ENCODE measurements at regions not wholly inside any gene's neighbourhood (a gene's known extent, or its start where the extent isn't known, plus 50 kb on each side); places are given as distances from the start of the nearest gene placed in this dataset.

DNA sequence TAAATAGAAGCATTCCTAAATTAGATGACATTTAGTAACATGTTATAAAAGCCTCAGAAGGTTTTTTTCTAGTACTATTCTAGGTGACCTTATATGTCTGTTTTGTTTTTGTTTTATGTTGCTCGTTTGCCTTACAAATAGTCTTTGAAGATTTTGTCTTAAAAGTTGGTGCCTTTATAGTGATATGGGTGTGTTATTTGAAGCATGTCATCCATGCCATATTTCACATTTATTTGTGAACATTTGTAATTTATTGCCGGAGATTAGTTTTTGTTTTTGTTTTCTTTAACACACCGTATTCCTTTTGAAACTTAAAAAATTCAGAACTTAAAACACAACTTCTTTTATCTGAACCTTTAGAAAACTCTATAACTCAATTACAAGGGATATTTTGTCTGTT lies 422.8 kb upstream of the PCDH9 start:
- no peak for DNase-seq (ENCODE audit: low spot score)

DNA sequence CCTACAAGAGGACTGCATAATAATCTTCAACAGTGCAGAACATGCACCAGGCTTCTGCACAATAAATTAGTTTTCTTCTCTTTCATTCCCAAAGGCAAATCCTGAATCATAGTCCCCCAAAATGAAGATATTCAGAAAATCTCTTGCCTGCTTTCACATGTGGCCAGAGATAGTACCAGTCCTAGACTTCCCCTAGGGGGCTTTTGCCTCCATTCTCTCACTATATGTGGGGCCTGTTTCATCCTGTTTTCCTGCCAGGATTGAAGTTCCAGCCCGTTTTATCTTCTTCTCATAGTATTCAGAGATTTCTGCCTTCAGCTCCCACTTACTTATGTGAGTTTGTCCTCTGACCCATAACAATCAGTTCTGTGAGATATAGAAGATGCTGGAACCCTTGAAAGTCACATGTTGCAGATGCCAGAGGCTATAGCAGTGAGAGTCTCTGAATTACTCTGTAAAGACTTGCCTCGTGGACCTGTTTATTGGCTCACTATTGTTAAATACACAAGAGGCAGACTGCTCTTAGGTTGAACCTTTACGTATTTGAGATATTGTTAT lies 421.9 kb upstream of the PCDH9 start:
- no peak for DNase-seq (ENCODE audit: low spot score)

DNA sequence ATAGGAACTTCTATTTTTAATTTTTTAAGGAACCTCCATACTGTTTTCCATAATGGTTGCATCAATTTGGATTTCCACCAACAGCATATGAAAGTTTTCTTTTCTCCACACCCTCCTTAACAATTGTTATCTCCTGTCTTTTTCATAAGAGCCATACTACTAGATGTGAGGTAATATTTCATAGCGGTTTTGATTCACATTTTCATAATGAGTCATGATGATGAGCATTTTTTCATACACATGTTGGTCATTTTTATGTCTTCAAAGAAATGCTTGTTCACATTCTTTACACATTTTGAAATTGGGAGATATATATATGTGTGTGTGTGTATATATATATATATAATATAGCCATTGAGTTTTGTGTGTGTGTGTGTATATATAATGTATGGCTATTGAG lies 420.3 kb upstream of the PCDH9 start:
- DNase-seq (ENCODE audit: low spot score), result no peak

DNA sequence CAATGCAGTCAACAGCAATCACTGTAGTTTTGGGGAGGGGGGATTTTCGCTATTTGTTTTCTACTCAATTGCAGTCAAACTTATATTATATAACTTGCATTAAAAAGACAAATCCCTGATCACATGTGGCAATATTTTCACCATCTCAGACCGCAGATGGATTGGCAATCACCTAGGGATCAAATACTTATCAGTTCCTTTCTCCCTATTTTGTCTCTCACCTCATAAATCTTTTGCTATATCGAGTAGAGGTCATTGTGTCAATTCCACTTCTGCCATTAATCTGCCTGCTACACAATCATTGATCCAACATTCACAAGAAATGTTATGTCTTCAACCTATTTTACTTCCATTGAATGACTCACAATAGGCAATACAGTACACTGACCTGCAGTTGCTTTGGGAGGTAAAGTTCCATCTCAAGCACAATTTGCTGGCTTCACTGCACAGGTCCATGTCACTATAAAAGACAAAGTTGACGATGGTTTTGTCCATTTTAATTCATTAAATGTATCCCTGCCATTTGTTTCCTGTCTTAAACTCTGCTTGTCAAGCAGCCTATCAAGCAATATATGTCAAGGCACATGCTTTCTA lies 415.8 kb upstream of the PCDH9 start:
- no peak for DNase-seq (ENCODE audit: low spot score)

DNA sequence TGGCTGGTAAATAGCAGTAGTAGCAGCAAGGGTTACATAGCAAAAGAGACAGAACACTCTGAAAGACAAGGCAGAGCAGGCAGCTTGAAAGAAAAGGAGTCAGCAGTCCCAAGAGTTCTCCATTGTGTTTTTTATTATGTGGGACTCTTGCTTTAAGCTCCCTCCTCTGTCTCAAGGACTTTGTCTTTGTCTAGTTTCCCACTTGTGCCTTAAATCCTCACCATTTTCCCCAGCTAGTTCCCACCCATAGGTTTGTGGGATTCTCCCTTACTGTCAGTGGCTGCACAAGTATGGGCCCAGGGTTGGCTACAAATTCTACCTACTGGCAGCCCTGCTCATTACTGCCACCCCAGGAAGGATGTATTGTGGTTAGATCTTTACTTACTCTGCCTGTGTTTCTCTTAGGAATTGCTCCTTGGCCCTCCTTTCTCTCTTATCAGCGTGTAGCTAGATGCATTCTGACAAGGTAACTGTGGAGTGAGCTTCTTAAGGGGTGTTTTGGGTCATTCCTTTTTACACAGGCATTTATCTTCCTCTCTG lies 413.4 kb upstream of the PCDH9 start:
- no peak for DNase-seq (ENCODE audit: low spot score)

DNA sequence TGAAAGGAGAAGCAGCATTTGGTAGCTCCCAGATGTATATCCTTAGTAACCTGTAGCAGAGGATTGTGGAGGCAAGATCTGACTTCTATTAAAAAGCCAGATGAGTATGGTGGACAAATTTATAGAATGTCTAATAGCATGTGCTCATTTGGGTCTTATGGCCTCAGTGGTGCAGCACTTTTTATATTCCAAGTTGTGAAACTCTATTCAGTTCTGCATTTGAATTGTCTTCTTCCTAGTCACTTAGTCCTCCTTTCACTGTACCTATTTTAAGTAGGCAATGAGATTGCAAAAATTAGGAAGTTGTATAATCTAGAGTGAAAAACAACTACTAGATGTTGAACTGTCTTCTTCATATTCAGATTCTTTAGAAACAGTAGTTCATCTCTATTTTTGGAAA lies 412.5 kb upstream of the PCDH9 start:
- no peak for DNase-seq (ENCODE audit: low spot score)

DNA sequence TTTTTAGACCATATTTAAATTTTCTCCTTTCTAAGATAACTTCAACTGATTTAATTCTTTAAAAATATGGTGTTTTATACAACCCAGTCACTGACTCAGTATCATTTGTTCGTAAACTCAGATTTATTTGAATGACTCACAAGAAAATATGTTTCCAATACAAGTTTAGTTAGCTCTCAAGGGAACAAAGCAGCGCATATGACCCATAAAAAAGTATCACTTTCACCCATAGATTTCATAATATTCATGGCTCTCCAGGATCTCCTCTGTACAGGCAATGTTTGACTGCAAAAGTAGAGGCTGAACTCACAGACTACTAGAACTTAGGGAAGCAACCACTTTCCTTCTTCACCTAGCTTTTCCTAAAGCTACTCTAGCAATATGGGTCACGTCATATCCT lies 405.6 kb upstream of the PCDH9 start:
- no peak for DNase-seq (ENCODE audit: low spot score)

GRCh38 chr13:67632590-67632989 lies 402.5 kb upstream of the PCDH9 start:
- no peak for DNase-seq (ENCODE audit: low spot score)

GRCh38 chr13:67630640-67631039 lies 400.5 kb upstream of the PCDH9 start:
- no peak for DNase-seq (ENCODE audit: low spot score)

- DNase-seq (ENCODE audit: low spot score), result no peak
Observed at GRCh38 chr13:67623630-67624029, 393.5 kb upstream of the PCDH9 start.

DNA sequence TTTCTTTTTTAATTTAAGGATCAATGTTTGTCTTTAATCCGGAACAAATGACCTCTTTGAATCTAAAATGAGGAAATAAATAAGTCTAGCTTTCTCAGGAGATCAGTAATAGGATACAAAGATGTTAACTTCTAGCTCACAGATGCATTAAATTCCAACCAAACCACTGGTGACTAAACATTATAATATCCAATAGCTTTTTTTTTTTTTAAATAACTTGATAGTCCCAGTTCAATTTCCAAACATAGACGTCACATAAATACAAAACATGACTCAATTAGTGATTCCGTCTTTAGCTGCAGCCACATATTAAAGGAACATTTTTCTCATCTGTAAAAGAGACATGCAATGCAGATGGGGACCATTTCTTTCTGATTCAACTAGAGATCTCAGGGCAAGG lies 390.5 kb upstream of the PCDH9 start:
- DNase-seq (ENCODE audit: low spot score), result no peak

DNA sequence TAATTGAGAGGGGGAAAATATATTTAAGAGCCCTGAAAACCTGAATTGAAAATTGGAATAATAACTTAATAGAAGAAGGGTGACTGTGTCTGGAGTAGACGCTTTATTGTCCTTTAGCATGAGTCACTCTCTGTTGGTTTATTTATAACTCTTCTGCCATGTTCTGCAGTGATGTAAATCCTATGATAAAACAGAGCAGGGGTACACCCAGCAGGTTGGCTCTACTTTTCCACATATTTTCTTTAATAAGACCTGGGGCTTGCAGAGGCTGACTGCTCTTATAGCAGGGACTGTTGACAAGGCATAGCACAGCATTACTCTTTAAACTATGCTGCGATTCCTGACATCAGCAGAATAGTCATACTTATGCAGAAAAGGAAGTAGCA lies 389.9 kb upstream of the PCDH9 start:
- no peak for DNase-seq (ENCODE audit: low spot score)

DNA sequence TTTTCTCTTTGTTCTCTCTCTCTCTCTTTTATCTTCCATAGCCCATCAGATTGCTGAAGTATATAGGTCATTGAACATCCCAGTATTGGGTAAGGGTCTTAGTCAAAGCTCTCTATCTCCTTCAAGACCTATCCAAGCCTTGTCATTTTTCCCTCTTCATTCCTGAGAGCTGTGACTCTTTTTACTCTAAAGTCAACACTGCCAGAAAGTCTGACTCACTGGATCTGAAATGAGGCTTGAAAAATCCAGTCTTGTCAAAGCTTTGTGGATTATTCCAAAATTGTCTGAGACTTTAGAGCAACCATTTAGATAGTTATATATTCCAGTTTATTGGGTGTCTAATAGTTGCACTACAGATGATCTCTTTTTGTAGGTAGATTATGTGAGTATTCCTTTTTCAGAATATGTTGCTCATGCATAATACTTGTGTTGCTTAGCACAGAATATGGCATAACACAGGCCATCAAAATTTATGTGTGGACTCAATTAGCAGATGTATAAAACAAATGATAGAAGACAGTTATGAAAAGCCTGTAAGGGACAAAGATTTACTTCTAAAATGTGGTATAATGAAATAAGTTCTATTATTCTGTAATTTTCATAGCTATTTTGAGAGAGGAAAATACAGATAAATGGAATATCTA lies 389.3 kb upstream of the PCDH9 start:
- DNase-seq (ENCODE audit: low spot score), result no peak

DNA sequence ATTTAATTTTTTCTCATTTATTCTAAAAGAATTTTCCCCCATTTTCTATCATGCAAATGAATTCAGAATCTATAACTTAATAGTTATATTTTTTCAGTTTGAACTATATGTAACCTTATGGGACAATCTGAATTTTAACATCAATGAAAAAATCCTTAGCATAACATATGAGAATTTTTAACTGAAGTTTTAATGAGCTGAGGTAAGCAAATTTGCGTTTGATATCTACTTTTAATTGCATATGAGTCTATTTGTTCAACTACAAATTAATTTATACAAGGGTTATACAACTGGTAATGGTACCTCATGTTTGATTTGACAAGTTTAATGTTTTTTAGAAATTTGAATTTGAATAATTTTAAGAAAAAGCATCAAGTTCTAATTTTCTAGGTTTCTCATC lies 384.4 kb upstream of the PCDH9 start:
- no peak for DNase-seq (ENCODE audit: low spot score)

DNA sequence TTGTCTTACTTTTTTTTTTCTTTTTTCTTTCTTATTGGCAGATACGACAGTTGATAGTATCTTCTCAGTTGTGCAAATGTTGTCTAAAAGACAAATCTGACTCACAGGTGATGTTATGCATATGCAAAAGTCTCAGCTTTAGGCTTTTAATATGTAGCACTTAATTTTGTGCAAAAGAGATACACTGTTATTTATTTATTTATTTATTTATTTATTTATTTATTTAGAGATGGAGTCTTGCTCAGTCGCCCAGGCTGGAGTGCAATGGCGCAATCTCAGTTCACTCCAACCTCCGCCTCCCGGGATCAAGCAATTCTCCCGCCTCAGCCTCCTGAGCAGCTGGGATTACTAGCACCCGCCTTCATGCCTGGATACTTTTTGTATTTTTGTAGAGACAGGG lies 383.9 kb upstream of the PCDH9 start:
- DNase-seq (ENCODE audit: low spot score), result no peak

GRCh38 chr13:67588607-67589006 lies 358.5 kb upstream of the PCDH9 start:
- DNase-seq (ENCODE audit: low spot score), result no peak

DNA sequence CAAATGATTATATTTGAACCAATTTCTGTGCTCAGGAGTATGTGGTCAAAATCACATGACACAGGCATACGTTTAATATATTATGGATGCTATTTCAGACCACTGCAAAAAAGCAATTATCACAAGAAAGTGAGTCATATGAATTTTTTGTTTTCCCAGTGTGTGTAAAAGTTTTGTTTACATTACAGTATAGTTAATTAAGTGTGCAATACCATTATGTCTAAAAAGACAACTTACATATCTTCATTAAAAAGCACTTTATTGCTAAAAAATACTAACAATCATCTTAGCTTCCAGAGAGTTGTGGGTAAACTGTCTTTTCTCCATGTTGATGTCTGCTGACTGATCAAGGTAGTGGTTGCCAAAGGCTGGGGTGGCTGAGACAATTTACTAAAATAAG lies 347.2 kb upstream of the PCDH9 start:
- no peak for DNase-seq (ENCODE audit: low spot score)

DNA sequence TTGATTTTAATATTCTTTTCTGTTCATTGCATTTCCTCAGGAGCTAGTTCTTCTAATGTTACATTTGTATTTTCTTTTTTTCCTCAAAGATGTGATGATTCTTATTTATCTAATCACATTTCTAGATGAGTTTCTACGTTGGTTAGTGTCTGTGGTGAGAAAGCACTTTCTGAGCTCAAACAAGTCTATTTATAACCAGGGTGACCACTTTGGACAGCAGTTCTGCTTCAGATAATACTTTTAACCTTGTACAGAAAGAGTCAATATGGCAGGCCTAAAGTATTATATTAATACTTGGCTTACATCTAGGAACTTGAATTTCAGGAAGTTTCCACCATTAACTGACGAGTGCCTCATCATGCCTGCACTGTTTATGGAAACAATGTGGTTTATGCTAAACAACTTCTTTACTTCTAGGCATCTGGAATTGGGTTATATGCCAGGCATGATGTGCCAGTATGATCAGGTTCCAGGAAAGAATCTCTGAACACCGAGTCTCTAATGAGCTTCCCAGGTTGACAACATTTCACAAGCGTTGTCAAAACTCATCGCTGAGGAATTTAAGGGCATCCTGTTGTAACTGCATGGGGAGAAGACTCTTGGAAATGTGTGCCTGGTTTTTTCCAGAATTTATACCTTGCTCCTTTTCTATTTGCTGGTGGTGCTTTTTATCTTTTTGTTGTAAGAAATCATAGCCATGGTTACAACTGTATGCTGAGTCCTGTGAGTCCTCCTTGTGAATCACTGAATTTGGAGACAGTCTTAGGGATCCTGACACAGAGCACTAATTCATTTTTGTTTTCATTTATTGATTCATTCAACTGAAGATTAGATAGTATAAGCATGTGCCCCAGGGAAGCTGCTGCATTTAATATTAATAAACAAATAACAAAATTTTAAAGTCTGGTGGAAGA lies 344.4 kb upstream of the PCDH9 start:
- DNase-seq (ENCODE audit: low spot score), result no peak

- DNase-seq (ENCODE audit: low spot score), result no peak
Observed at GRCh38 chr13:67568205-67568604, 338.1 kb upstream of the PCDH9 start.

DNA sequence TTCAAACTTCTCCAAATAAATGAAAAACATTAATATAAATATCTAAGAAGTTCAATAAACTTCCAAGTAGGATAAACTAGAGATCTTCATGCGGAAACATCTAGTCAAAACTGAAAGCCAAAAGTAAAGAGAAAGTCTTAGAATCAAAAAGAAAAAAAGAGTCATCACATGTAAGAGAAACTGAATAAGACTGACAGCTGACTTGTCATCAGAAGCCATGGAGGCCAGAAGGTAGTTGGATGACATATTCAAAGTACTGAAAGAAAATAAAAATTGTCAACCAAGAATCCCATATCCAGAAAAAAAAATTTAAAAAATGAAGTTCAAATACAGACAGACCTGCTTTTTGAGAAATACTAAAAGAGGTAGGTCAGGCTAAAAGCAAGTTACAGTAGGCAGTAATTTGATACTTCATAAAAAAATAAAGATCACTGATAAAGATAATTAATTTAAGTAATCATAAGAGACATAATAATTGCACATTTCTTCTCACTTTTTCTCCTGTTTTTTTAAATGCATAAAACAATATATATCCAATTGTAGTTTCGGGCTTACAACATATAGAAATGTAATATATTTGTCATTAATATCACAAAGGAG lies 327.6 kb upstream of the PCDH9 start:
- DNase-seq (ENCODE audit: low spot score), result no peak

GRCh38 chr13:67557118-67557517 lies 327.0 kb upstream of the PCDH9 start:
- DNase-seq (ENCODE audit: low spot score), result no peak

GRCh38 chr13:67554746-67555452 lies 324.8 kb upstream of the PCDH9 start:
- DNase-seq (ENCODE audit: low spot score), result no peak
